IMR-90 (cell line): ENCODE measurements at regions not wholly inside any gene's neighbourhood (a gene's known extent, or its start where the extent isn't known, plus 50 kb on each side); places are given as distances from the start of the nearest gene placed in this dataset.

Experiments used
- ATAC-seq: fragments of 200-7000 bp; cut with Tn5 transposase; 2 replicates; pipeline ENCODE4 v1.9.1; 2020; ENCODE audit warnings: low read depth, mild to moderate bottlenecking, moderate library complexity
- BruUV-seq: library from RNA; stranded (reverse); fragments of 400-500 nt; replicated peaks from 2 replicates; lab custom pipeline; 2021; lab: Mats Ljungman, UMichigan
- CTCF ChIA-PET: fragments of 300-600 bp; formaldehyde crosslinking; extraction: SDS; loops from one replicate; lab custom pipeline; 2021; ENCODE audit warnings: antibody characterized with exemption; lab: Yijun Ruan, JAX
- POLR2A ChIA-PET: fragments of 300-600 bp; sonication (Branson Sonifier 250); formaldehyde crosslinking; loops from one replicate; lab custom pipeline; 2022; ENCODE audit warnings: antibody characterized with exemption; ENCODE audit not compliant: unreplicated experiment; lab: Charles Lee
- DNase-seq: peaks from one replicate; pipeline ENCODE4 v3.0.0; 2013
- H2AFZ ChIP-seq: replicated peaks from 2 replicates; pipeline ENCODE3; 2013; ENCODE audit warnings: low read length, mild to moderate bottlenecking; ENCODE audit not compliant: poor library complexity
- H2AK5ac ChIP-seq: 2 replicates; pipeline ENCODE4 v1.6.1; 2013; ENCODE audit warnings: low read depth, low read length, inconsistent platforms
- H2AK9ac ChIP-seq: replicated peaks from 2 replicates; pipeline ENCODE3; 2013; ENCODE audit warnings: mild to moderate bottlenecking, low read depth, low read length, moderate library complexity; ENCODE audit not compliant: poor library complexity
- H2BK120ac ChIP-seq: 2 replicates; pipeline ENCODE4 v1.6.1; 2013; ENCODE audit warnings: low read depth, low read length, inconsistent platforms
- H2BK15ac ChIP-seq: 3 replicates; pipeline ENCODE4 v1.6.1; 2013; ENCODE audit warnings: low read depth, low read length, inconsistent platforms
- H2BK20ac ChIP-seq: 2 replicates; pipeline ENCODE4 v1.6.1; 2013; ENCODE audit warnings: low read depth, mild to moderate bottlenecking, inconsistent platforms, low read length, moderate library complexity
- H2BK5ac ChIP-seq: 2 replicates; pipeline ENCODE4 v1.6.1; 2013; ENCODE audit warnings: mild to moderate bottlenecking, low read depth, low read length, inconsistent platforms; ENCODE audit not compliant: poor library complexity, severe bottlenecking
- H3K14ac ChIP-seq: replicated peaks from 2 replicates; pipeline ENCODE4 v1.6.1; 2013; ENCODE audit warnings: low read depth, low read length, inconsistent platforms
- H3K18ac ChIP-seq: 2 replicates; pipeline ENCODE4 v1.6.1; 2013; ENCODE audit warnings: low read depth, low read length, control low read depth
- H3K23ac ChIP-seq: 2 replicates; pipeline ENCODE4 v1.6.1; 2013; ENCODE audit warnings: low read depth, low read length, inconsistent platforms
- H3K27ac ChIP-seq: 2 replicates; pipeline ENCODE4 v1.5.1; 2013; ENCODE audit warnings: mild to moderate bottlenecking, control low read depth, low read length; ENCODE audit not compliant: insufficient read depth
- H3K27me3 ChIP-seq: 2 replicates; pipeline ENCODE4 v1.6.1; 2013; ENCODE audit warnings: low read length; ENCODE audit not compliant: control insufficient read depth, insufficient read depth
- H3K36me3 ChIP-seq: 2 replicates; pipeline ENCODE4 v1.6.1; 2013; ENCODE audit warnings: low read length, mixed read lengths; ENCODE audit not compliant: control insufficient read depth, insufficient read depth
- H3K4ac ChIP-seq: 2 replicates; pipeline ENCODE4 v1.6.1; 2013; ENCODE audit warnings: low read depth, low read length, inconsistent platforms
- H3K4me1 ChIP-seq: 2 replicates; pipeline ENCODE4 v1.6.1; 2013; ENCODE audit warnings: low read length, mixed read lengths; ENCODE audit not compliant: control insufficient read depth, insufficient read depth
- H3K4me2 ChIP-seq: 2 replicates; pipeline ENCODE4 v1.6.1; 2013; ENCODE audit warnings: low read depth, mild to moderate bottlenecking, control low read depth, low read length, moderate library complexity
- H3K4me3 ChIP-seq: 2 replicates; pipeline ENCODE4 v1.5.1; 2013; ENCODE audit warnings: low read depth, mild to moderate bottlenecking, control low read depth, low read length, moderate library complexity; ENCODE audit not compliant: insufficient read depth
- H3K56ac ChIP-seq: 2 replicates; pipeline ENCODE4 v1.6.1; 2013; ENCODE audit warnings: low read length, inconsistent platforms; ENCODE audit not compliant: insufficient read depth; ENCODE audit errors: extremely low read depth
- H3K79me1 ChIP-seq, 2 experiments: 2 replicates each; pipeline ENCODE4 v1.6.1; 2013; ENCODE audit warnings: low read length in 2 of 2, inconsistent platforms in 1 of 2, low read depth in 1 of 2
- H3K9ac ChIP-seq: 2 replicates; pipeline ENCODE4 v1.6.1; 2013; ENCODE audit warnings: low read depth, low read length, control low read depth
- H3K9me1 ChIP-seq: 2 replicates; pipeline ENCODE4 v1.6.1; 2013; ENCODE audit warnings: low read length, inconsistent platforms; ENCODE audit not compliant: insufficient read depth
- H3K9me3 ChIP-seq: 2 replicates; pipeline ENCODE4 v1.6.1; 2013; ENCODE audit warnings: low read length; ENCODE audit not compliant: control insufficient read depth, insufficient read depth
- H4K20me1 ChIP-seq: 2 replicates; pipeline ENCODE4 v1.6.1; 2013; ENCODE audit warnings: low read length, inconsistent platforms; ENCODE audit not compliant: insufficient read depth
- H4K5ac ChIP-seq: 2 replicates; pipeline ENCODE4 v1.6.1; 2013; ENCODE audit warnings: mild to moderate bottlenecking, low read depth, low read length, control low read depth
- H4K8ac ChIP-seq, 2 experiments: 2 replicates each; pipeline ENCODE4 v1.6.1; 2013; ENCODE audit warnings: low read depth in 2 of 2, low read length in 2 of 2, control low read depth in 1 of 2, inconsistent platforms in 1 of 2
- H4K91ac ChIP-seq: 2 replicates; pipeline ENCODE4 v1.6.1; 2013; ENCODE audit warnings: low read depth, low read length, inconsistent platforms; ENCODE audit not compliant: insufficient read depth
- BHLHE40 ChIP-seq: fragments of 150-350 bp; IDR thresholded peaks from 2 replicates; pipeline ENCODE4 v1.6.1; 2016; ENCODE audit warnings: mild to moderate bottlenecking, low read depth, low read length
- CEBPB ChIP-seq: IDR thresholded peaks from 2 replicates; pipeline ENCODE4 v1.6.1; 2012; ENCODE audit warnings: low read depth, low read length, improper control_type of control experiment
- CHD1 ChIP-seq: IDR thresholded peaks from 2 replicates; pipeline ENCODE4 v1.6.1; 2012; ENCODE audit warnings: low read depth, low read length, improper control_type of control experiment
- CTCF ChIP-seq: conservative IDR thresholded peaks from 2 replicates; pipeline ENCODE4 v1.5.1; 2012; ENCODE audit warnings: mild to moderate bottlenecking, low read depth, low read length, improper control_type of control experiment
- ELK1 ChIP-seq: fragments of 150-350 bp; IDR thresholded peaks from 2 replicates; pipeline ENCODE4 v1.6.1; 2016; ENCODE audit warnings: low read depth, mild to moderate bottlenecking, low read length, moderate library complexity, borderline replicate concordance
- FOS ChIP-seq: fragments of 150-350 bp; IDR thresholded peaks from 2 replicates; pipeline ENCODE4 v1.6.1; 2016; ENCODE audit warnings: low read depth, low read length
- MAFK ChIP-seq: IDR thresholded peaks from 2 replicates; pipeline ENCODE4 v1.6.1; 2012; ENCODE audit warnings: low read depth, low read length, improper control_type of control experiment
- MAZ ChIP-seq: IDR thresholded peaks from 2 replicates; pipeline ENCODE4 v1.6.1; 2012; ENCODE audit warnings: low read depth, mild to moderate bottlenecking, low read length, improper control_type of control experiment, moderate library complexity, borderline replicate concordance
- MXI1 ChIP-seq: IDR thresholded peaks from 2 replicates; pipeline ENCODE4 v1.6.1; 2012; ENCODE audit warnings: low read depth, mild to moderate bottlenecking, low read length, moderate library complexity, borderline replicate concordance
- NFE2L2 ChIP-seq: fragments of 150-350 bp; IDR thresholded peaks from 2 replicates; pipeline ENCODE4 v1.6.1; 2016; ENCODE audit warnings: low read depth, mild to moderate bottlenecking, low read length
- POLR2A ChIP-seq: IDR thresholded peaks from 2 replicates; pipeline ENCODE4 v1.6.1; 2012; ENCODE audit warnings: mild to moderate bottlenecking, low read depth, low read length
- RAD21 ChIP-seq: IDR thresholded peaks from 2 replicates; pipeline ENCODE4 v1.6.1; 2012; ENCODE audit warnings: low read length, improper control_type of control experiment
- RCOR1 ChIP-seq: IDR thresholded peaks from 2 replicates; pipeline ENCODE4 v1.6.1; 2012; ENCODE audit warnings: mild to moderate bottlenecking, low read length, improper control_type of control experiment; ENCODE audit not compliant: insufficient replicate concordance
- RFX5 ChIP-seq: IDR thresholded peaks from 2 replicates; pipeline ENCODE4 v1.8.0; 2012; ENCODE audit warnings: low read depth, mild to moderate bottlenecking, low read length, moderate library complexity
- SMC3 ChIP-seq: fragments of 150-350 bp; IDR thresholded peaks from 2 replicates; pipeline ENCODE4 v1.6.1; 2016; ENCODE audit warnings: low read depth, mild to moderate bottlenecking, antibody characterized with exemption, low read length, moderate library complexity
- USF2 ChIP-seq: fragments of 150-350 bp; IDR thresholded peaks from 2 replicates; pipeline ENCODE4 v1.6.1; 2017; ENCODE audit warnings: mild to moderate bottlenecking, antibody characterized with exemption, low read length, low read depth
- WGBS, 2 experiments: methylation state at CpG; one replicate each; pipeline versions ENCODE4 v1.1.5 to v1.1.7; 2013; ENCODE audit warnings: missing lambda C conversion rate in 2 of 2; ENCODE audit not compliant: insufficient read length in 1 of 2; ENCODE audit errors: extremely low coverage in 2 of 2; 5-methylcytosine and 5-hydroxymethylcytosine counted together
- dilution Hi-C: fragments of 300-500 bp; cut with HindIII; formaldehyde crosslinking; loops from one replicate; pipeline ENCODE4 v1.14.3; 2018; ENCODE audit warnings: low sequenced_read_pairs; ENCODE audit not compliant: unreplicated experiment
- in situ Hi-C: fragments of 300-500 bp; cut with MboI; formaldehyde crosslinking; loops from 3 replicates; pipeline ENCODE4 v1.14.3; 2019; ENCODE audit warnings: low sequenced_read_pairs, inconsistent platforms, mixed read lengths
- intact Hi-C: fragments of 100-400 bp; cut with micrococcal nuclease; formaldehyde crosslinking; loops from 2 replicates; pipeline ENCODE4 v1.10.0; 2022

GRCh38 chr15:26017665-26018064 is 154.5 kb upstream of the ATP10A start:
- Histone ChIP-seq H3K9me3 (no peaks in the 10 kb centered on the region), H3K9me1 (no peaks in the 10 kb centered on the region), H3K23ac (no peak overlapping the region), H3K18ac (no peak overlapping the region), H4K5ac (no peak overlapping the region), H4K8ac (no peak overlapping the region), H4K91ac (no peak overlapping the region), H2BK20ac (no peak overlapping the region), H2BK5ac (no peak overlapping the region), H3K4me3 (no peak overlapping the region), H3K36me3 (no peaks in the 10 kb centered on the region), H2AK9ac (no peak overlapping the region), H3K56ac (no peak overlapping the region), H3K4ac (no peak overlapping the region), H2AFZ (no peak overlapping the region), H4K20me1 (no peaks in the 10 kb centered on the region), H3K9ac (no peak overlapping the region), H2AK5ac (no peak overlapping the region), H3K4me2 (no peak overlapping the region), H3K4me1 (no peaks in the 10 kb centered on the region), H3K14ac (no peak overlapping the region), H3K27ac (no peak overlapping the region), H2BK15ac (no peak overlapping the region), H3K79me1 (no peaks in the 10 kb centered on the region), H2BK120ac (no peak overlapping the region), H3K27me3 (no peaks in the 10 kb centered on the region)
- dilution Hi-C loops: no loop called here
- in situ Hi-C loops: no loop called here
- DNase-seq (no peak), ATAC-seq (no peak)
- BruUV-seq: no TSS peak
- ChIA-PET CTCF (interaction anchor here (0.6 kb wide), 1 partner anchor 29 kb away, joined by 3 read pairs; no protein-coding TSS in a partner anchor), POLR2A (interaction anchor here (0.6 kb wide), 1 partner anchor 597 kb away, joined by 4 read pairs; no protein-coding TSS in a partner anchor)
- WGBS, 2 experiments: no CpG with 5 or more reads among the region's 7 CpGs
- intact Hi-C loops: no loop called here
- TF ChIP-seq RFX5 (no peak), RCOR1 (no peak), CEBPB (no peak), CTCF (no peak), BHLHE40 (no peak), CHD1 (no peak), POLR2A (no peak), ELK1 (no peak), RAD21 (no peak), MXI1 (no peak), MAFK (no peak), FOS (no peak), MAZ (no peak), NFE2L2 (no peak), USF2 (no peak), SMC3 (no peak)
